ENCODE measurements at regions not wholly inside any gene's neighbourhood (a gene's known extent, or its start where the extent isn't known, plus 50 kb on each side); places are given as distances from the start of the nearest gene placed in this dataset.
A peak's percentile ranks its signal among the peaks of the same experiment; 100 is the strongest.

DNA sequence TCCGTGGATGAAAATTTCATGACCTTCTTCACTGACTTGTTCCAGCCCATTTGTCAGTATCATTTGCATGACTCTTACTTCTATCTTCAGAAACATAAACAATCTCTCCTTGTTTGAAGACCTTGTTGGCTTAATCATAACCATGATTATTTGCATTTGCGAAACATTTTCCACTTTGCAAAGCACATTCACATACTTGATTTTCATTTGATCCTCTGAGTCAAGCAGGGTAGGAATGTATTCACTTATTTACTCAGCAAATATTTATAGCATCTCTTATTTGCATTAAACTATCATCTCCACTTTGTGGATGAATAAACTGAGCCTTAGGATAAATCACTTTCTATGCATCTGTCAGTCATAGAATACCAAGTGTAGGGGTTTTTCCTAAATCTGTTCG is 343.0 kb upstream of the SGCD start:
- TF ChIP-seq, protein P1, sequence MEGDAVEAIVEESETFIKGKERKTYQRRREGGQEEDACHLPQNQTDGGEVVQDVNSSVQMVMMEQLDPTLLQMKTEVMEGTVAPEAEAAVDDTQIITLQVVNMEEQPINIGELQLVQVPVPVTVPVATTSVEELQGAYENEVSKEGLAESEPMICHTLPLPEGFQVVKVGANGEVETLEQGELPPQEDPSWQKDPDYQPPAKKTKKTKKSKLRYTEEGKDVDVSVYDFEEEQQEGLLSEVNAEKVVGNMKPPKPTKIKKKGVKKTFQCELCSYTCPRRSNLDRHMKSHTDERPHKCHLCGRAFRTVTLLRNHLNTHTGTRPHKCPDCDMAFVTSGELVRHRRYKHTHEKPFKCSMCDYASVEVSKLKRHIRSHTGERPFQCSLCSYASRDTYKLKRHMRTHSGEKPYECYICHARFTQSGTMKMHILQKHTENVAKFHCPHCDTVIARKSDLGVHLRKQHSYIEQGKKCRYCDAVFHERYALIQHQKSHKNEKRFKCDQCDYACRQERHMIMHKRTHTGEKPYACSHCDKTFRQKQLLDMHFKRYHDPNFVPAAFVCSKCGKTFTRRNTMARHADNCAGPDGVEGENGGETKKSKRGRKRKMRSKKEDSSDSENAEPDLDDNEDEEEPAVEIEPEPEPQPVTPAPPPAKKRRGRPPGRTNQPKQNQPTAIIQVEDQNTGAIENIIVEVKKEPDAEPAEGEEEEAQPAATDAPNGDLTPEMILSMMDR (IDR thresholded peaks at IDR 0.05; ENCODE audit: insufficient read depth, low read depth, low read length, missing control alignments), result no peak
- no peak for DNase-seq (ENCODE audit: low read depth)
- no peak overlapping the region for H3K4me3 ChIP-seq (ENCODE audit: low read length)

- DNase-seq (ENCODE audit: low read depth), result no peak
- no peak overlapping the region for H3K4me3 ChIP-seq (ENCODE audit: low read length)
- TF ChIP-seq, protein P1 (IDR thresholded peaks at IDR 0.05; ENCODE audit: insufficient read depth, low read depth, low read length, missing control alignments), result no peak
Measured at GRCh38 chr5:155987265-155987810, 339.6 kb upstream of the SGCD start.

GRCh38 chr5:155989879-155990278 is 337.1 kb upstream of the SGCD start:
- no peak overlapping the region for H3K4me3 ChIP-seq (ENCODE audit: low read length)
- TF ChIP-seq, protein P1 (IDR thresholded peaks at IDR 0.05; ENCODE audit: insufficient read depth, low read depth, low read length, missing control alignments), result no peak
- no peak for DNase-seq (ENCODE audit: low read depth)

DNA sequence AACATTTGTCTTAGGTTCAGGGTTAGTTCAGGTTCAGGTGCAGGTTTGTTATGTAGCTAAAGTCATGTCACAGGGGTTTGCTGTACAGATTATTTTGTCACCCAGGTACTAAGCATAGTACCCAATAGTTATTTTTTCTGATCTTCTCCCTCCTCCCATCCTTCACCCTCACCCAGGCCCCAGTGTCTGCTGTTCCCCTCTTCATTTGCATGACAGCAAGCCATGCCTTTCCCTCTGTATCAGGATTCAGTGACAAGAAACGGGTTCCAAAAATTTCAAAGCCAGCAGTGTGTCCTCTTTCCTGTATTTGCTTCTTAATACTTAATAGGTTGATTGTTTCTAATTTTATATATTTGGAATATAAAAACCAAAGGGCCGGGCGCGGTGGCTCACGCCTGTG is 330.8 kb upstream of the SGCD start:
- TF ChIP-seq, protein P1 (IDR thresholded peaks at IDR 0.05; ENCODE audit: insufficient read depth, low read depth, low read length, missing control alignments), result no peak
- no peak for DNase-seq (ENCODE audit: low read depth)
- no peak overlapping the region for H3K4me3 ChIP-seq (ENCODE audit: low read length)

DNA sequence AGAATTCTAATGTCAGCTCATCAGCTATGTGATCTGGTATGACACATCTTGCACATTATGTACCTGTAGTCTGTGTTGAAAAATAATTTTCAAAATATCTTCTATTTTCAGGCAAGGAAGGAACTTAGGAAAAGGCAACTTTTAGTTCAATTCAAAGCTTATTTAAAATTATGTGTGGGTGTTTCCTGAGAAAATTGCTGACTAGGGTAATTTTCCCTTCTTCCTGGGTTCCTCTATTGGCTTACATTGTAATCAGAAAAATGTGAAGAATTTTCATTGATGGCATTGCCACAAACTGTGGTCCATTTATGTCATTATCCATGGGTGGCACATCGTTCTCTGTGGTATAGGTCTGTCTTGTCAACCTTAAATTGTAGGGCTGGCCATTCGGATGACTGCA is 328.7 kb upstream of the SGCD start:
- TF ChIP-seq, protein P1 (IDR thresholded peaks at IDR 0.05; ENCODE audit: insufficient read depth, low read depth, low read length, missing control alignments), result no peak
- DNase-seq (ENCODE audit: low read depth), result no peak
- H3K4me3 ChIP-seq (ENCODE audit: low read length), result no peak overlapping the region

DNA sequence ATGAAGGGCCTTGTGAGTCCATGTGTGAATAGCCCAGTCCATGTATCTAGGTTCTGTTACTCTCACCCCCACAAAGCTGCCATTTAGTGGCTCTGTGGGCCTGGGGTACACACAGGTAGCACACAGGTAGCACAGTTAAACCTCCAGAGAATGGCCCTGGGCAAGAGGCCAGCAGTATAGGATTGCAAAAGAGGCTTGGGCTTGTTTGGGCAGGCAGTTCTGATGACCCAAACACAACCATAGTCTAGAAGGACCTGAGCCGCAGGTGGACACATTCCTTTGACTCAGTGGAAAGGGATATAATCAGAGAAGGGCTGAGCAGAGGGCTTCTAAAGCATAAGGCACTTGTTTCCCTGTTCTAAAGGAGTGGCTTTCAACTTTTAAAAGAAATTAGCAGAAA is 326.8 kb upstream of the SGCD start:
- TF ChIP-seq, protein P1 (IDR thresholded peaks at IDR 0.05; ENCODE audit: insufficient read depth, low read depth, low read length, missing control alignments), result no peak
- no peak overlapping the region for H3K4me3 ChIP-seq (ENCODE audit: low read length)
- DNase-seq (ENCODE audit: low read depth), result peak; percentile 1

GRCh38 chr5:156004754-156005153 is 322.2 kb upstream of the SGCD start:
- TF ChIP-seq, protein P1 (IDR thresholded peaks at IDR 0.05; ENCODE audit: insufficient read depth, low read depth, low read length, missing control alignments), result no peak
- no peak overlapping the region for H3K4me3 ChIP-seq (ENCODE audit: low read length)
- no peak for DNase-seq (ENCODE audit: low read depth)
